ENCODE measurements at regions not wholly inside any gene's neighbourhood (a gene's known extent, or its start where the extent isn't known, plus 50 kb on each side); places are given as distances from the start of the nearest gene placed in this dataset.

GRCh38 chr4:123455360-123455759, 58.8 kb downstream of the SPRY1 start:
- no peak overlapping the region for H3K4me3 ChIP-seq (ENCODE audit: low read depth, low read length)
- no peak for TF ChIP-seq CTCF (IDR thresholded peaks at IDR 0.05; ENCODE audit: low read depth, low read length)

- H3K4me3 ChIP-seq (ENCODE audit: low read depth, low read length): no peak overlapping the region
- no peak for TF ChIP-seq CTCF (IDR thresholded peaks at IDR 0.05; ENCODE audit: low read depth, low read length)
Observed at GRCh38 chr4:123462007-123462406, 65.4 kb downstream of the SPRY1 start.

- no peak for TF ChIP-seq CTCF (IDR thresholded peaks at IDR 0.05; ENCODE audit: low read depth, low read length)
- H3K4me3 ChIP-seq (ENCODE audit: low read depth, low read length): no peak overlapping the region
Observed at GRCh38 chr4:123463869-123464268, 67.3 kb downstream of the SPRY1 start.

GRCh38 chr4:123465416-123465815, 68.8 kb downstream of the SPRY1 start:
- TF ChIP-seq CTCF (IDR thresholded peaks at IDR 0.05; ENCODE audit: low read depth, low read length): no peak
- no peak overlapping the region for H3K4me3 ChIP-seq (ENCODE audit: low read depth, low read length)

- H3K4me3 ChIP-seq (ENCODE audit: low read depth, low read length): no peak overlapping the region
- TF ChIP-seq CTCF (IDR thresholded peaks at IDR 0.05; ENCODE audit: low read depth, low read length): no peak
Observed at GRCh38 chr4:123466080-123466785, 69.6 kb downstream of the SPRY1 start.

GRCh38 chr4:123468479-123469031, 72.0 kb downstream of the SPRY1 start:
- H3K4me3 ChIP-seq (ENCODE audit: low read depth, low read length): no peak overlapping the region
- TF ChIP-seq CTCF (IDR thresholded peaks at IDR 0.05; ENCODE audit: low read depth, low read length): no peak

GRCh38 chr4:123469245-123469644, 72.7 kb downstream of the SPRY1 start:
- H3K4me3 ChIP-seq (ENCODE audit: low read depth, low read length): no peak overlapping the region
- no peak for TF ChIP-seq CTCF (IDR thresholded peaks at IDR 0.05; ENCODE audit: low read depth, low read length)
